Type B pancreatic cell (in vitro differentiated cells): ENCODE measurements at regions not wholly inside any gene's neighbourhood (a gene's known extent, or its start where the extent isn't known, plus 50 kb on each side); places are given as distances from the start of the nearest gene placed in this dataset.

Source experiments
- DNase-seq: peaks from one replicate; pipeline ENCODE4 v3.0.0; 2021; ENCODE audit warnings: mixed read lengths; ENCODE audit not compliant: unreplicated experiment; ENCODE audit errors: extremely low spot score
- H3K27ac Mint-ChIP-seq: 2 replicates; pipeline ENCODE4 v1.8.0; 2021; ENCODE audit warnings: mild to moderate bottlenecking, mixed read lengths
- H3K27me3 Mint-ChIP-seq: 2 replicates; pipeline ENCODE4 v1.8.0; 2021; ENCODE audit warnings: mixed read lengths
- H3K36me3 Mint-ChIP-seq: 2 replicates; pipeline ENCODE4 v1.8.0; 2021; ENCODE audit warnings: mixed read lengths
- H3K4me1 Mint-ChIP-seq: one replicate; pipeline ENCODE4 v1.8.0; 2021; ENCODE audit warnings: mixed read lengths; ENCODE audit not compliant: unreplicated experiment
- H3K4me3 Mint-ChIP-seq: 2 replicates; pipeline ENCODE4 v1.8.0; 2021; ENCODE audit warnings: mild to moderate bottlenecking, mixed read lengths
- H3K9me3 Mint-ChIP-seq: 2 replicates; pipeline ENCODE4 v1.8.0; 2021; ENCODE audit warnings: mixed read lengths
- TF ChIP-seq, protein P1 (sequence below): fragments of 200-600 bp; sonication (generic); conservative IDR thresholded peaks from 2 replicates; pipeline ENCODE4 v1.5.0; 2021; ENCODE audit warnings: antibody characterized with exemption, mild to moderate bottlenecking

DNA sequence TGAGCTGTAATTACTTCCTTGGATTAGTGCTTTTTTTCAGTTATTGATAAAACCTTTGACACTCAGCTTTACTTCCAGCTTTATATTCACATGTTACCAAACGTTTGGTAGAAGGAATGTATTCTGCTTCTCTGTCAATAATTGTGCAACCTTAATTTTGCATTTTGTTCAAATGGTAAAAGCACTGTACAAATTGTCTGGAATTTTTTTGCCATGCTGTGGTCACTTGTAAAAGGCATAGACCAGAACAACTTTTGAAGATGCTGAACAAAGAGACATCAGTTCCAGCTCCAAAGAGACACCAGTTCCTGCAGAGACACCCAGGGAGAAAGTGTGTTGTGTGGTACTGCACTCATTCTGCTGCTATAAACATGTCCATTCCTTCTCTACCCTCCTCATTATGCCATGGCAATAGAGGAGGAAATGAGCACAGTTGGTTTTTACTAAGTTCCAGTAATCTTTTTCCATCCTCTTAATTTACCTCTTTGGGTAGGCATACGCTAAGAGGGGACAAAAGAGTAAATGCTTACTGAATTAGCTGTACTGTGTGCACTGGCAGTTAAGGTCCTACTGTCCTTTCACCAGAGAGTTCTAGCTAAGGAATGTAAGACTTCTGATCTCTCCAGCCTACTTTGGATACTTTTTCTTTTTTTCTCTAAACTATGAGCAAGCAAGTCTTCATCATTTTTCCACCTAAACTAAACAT, 387.4 kb downstream of the FGF10 start:
- Mint-ChIP-seq H3K4me3 (no peak overlapping the region), H3K4me1 (no peaks in the 10 kb centered on the region), H3K27me3 (no peaks in the 10 kb centered on the region), H3K27ac (no peak overlapping the region), H3K36me3 (no peaks in the 10 kb centered on the region), H3K9me3 (no peaks in the 10 kb centered on the region)
- TF ChIP-seq, protein P1, sequence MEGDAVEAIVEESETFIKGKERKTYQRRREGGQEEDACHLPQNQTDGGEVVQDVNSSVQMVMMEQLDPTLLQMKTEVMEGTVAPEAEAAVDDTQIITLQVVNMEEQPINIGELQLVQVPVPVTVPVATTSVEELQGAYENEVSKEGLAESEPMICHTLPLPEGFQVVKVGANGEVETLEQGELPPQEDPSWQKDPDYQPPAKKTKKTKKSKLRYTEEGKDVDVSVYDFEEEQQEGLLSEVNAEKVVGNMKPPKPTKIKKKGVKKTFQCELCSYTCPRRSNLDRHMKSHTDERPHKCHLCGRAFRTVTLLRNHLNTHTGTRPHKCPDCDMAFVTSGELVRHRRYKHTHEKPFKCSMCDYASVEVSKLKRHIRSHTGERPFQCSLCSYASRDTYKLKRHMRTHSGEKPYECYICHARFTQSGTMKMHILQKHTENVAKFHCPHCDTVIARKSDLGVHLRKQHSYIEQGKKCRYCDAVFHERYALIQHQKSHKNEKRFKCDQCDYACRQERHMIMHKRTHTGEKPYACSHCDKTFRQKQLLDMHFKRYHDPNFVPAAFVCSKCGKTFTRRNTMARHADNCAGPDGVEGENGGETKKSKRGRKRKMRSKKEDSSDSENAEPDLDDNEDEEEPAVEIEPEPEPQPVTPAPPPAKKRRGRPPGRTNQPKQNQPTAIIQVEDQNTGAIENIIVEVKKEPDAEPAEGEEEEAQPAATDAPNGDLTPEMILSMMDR: no peak
- DNase-seq: no peak

DNA sequence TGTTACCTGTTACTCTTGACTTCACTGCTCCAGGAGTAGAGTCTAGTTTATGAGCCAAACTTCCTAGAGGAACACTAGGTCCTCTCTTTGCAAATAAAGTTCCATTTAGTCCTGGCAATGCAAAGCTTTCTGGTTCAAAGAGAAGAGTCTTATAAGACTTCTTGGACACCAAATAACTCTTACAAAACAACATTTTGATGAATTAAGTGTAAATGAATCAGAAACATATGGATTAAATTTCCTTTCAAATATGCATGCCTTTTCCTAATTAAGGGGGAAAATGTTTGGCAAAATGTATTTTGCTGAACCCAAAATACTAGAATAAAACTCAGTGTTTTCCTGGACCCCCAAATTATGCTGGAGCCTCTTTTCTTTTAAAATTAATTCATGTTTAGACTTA, 388.0 kb downstream of the FGF10 start:
- no peaks in the 10 kb centered on the region for H3K9me3 Mint-ChIP-seq
- no peaks in the 10 kb centered on the region for H3K4me1 Mint-ChIP-seq
- no peak overlapping the region for H3K27ac Mint-ChIP-seq
- TF ChIP-seq, protein P1: no peak
- no peak for DNase-seq
- no peaks in the 10 kb centered on the region for H3K36me3 Mint-ChIP-seq
- no peak overlapping the region for H3K4me3 Mint-ChIP-seq
- H3K27me3 Mint-ChIP-seq: no peaks in the 10 kb centered on the region

DNA sequence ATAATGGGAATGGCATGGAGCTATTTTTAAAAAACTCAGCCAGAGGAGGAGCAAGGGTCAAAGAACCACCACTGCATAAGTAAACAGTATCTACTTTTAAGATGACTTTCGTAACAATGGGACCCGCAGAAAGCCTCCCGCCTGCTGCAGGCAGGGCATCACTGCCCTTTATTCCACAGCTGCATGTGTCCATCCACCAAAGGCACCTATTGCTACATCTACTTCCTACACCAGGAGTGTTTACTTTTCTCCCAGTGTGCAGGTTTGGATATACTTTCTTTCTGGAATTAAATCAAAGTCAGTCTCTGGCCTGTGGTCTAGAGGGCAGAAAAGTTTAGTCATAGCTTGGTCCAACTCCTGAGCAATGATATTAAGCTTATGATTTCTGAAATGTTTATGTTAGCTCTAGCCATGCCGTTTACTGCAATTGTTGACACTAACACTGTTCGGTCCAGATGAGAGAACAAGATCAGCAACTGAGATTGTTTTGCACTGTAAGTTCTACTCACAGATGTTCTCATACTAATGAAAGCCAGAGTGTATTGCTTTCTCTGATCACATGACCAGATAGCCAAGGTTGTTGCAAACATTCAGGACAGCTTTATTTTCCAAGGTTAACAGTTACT, 391.5 kb downstream of the FGF10 start:
- TF ChIP-seq, protein P1: no peak
- Mint-ChIP-seq H3K36me3 (no peaks in the 10 kb centered on the region), H3K4me3 (no peak overlapping the region), H3K9me3 (peaks cover 4% of the 10 kb centered on the region), H3K27me3 (no peaks in the 10 kb centered on the region), H3K27ac (no peak overlapping the region), H3K4me1 (no peaks in the 10 kb centered on the region)
- no peak for DNase-seq

DNA sequence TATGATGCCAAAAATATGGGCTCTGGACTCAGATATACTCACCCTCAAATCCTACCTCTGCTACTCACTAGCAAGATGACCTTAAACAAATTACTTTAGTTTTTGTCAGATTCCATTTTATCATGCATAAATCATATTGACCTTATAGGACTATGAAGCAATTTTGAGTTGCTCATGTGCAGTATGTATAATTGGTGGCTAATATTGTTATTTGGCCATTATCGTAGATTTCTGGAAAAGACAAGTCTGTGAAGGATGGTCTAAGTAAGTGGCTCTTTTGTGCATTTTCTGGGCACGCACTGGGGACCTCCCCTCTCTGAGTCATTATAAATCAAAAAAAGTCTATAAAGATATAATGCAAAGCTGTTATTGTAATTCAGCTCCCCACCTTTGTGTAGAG, 393.0 kb downstream of the FGF10 start:
- Mint-ChIP-seq H3K9me3 (peaks cover 4% of the 10 kb centered on the region), H3K36me3 (no peaks in the 10 kb centered on the region), H3K4me1 (no peaks in the 10 kb centered on the region), H3K27me3 (no peaks in the 10 kb centered on the region), H3K27ac (no peak overlapping the region), H3K4me3 (no peak overlapping the region)
- no peak for DNase-seq
- TF ChIP-seq, protein P1: no peak

DNA sequence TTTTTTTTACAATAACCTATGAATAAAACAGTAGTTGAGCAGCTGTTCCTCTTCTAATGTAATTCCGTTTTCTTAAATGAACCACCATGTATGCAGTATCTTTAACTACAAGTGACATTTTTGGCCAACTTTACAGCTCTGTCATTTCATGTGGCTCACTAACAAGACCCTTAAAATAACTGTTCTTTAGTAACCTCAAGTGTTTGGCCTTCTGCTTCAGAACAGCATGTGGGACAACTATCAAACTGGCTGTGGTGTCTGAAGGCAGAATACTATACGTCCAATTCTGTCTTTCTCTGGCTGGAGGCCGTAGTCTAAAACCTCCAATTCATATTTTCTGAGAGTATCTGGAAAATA, 391.4 kb downstream of the NNT start:
- TF ChIP-seq, protein P1: no peak
- H3K4me1 Mint-ChIP-seq: no peaks in the 10 kb centered on the region
- peaks cover 4% of the 10 kb centered on the region for H3K9me3 Mint-ChIP-seq
- no peak overlapping the region for H3K27ac Mint-ChIP-seq
- H3K36me3 Mint-ChIP-seq: no peaks in the 10 kb centered on the region
- H3K27me3 Mint-ChIP-seq: no peaks in the 10 kb centered on the region
- DNase-seq: no peak
- no peak overlapping the region for H3K4me3 Mint-ChIP-seq
